ENCODE measurements at regions not wholly inside any gene's neighbourhood (a gene's known extent, or its start where the extent isn't known, plus 50 kb on each side); places are given as distances from the start of the nearest gene placed in this dataset.

DNA sequence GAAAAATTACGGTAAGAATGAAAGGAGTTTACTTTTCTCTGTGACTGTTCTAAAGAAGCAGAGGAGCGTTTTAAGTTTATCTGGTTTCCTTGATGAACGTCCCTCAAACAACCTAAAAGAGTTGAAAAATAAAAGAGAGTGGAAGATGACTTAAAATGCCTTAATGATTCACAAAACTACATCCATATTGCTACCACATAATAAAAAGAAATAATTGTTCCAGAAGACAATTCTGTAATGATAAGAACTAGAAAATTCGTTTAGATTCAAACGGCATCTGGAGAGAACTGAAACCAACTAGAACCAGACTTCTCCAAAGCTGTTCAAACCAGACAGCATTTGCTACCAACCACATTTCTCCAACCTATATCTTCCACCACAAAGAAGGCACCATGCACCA, 68.1 kb downstream of the TEKT4 start:
- DNase-seq = no peak

DNA sequence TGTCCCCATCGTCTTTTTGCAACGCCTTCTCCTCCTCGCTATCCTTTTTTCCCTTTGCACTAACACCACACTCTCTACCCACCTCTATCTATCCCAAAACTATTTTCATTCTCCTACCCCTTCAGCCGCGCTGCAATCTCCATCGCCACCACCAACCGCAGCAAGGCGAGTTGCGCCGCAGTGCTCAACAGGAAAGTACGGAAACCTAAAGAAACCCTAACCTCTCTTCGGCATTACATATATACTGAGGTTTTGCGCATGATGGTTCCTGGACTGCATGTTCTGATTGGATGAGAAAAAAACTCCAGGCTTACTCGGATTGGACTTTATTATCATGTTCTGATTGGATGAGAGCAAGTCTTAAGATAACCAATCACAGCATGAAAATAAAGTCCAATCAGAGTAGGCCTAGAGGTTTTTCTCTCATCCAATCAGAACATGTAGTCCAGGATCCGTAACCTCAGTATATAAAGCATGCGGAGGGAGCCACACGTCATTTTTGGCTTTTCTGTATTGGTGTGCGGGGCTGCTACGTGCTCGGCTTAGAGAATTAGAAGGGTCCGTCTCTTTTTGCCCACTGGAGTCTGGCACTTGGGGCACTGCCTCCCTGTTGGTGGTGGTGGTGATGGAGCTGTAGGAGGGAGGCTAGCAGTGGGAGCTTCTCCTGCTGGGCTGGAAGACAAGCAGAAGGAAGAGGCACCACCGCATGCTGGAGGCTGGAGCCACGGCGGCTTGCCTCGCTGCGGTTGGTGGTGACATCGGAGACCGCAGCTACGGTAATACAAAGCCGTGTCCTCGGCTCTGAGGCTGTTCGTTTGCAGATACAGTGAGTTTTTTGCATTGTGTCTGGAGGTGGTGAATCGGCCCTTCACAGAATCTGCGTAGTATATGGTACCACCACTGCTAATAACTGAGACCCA, 76.1 kb downstream of the TEKT4 start:
- DNase-seq = no peak

GRCh38 chr2:94955702-94956101, 69.8 kb upstream of the MAL start:
- DNase-seq = no peak

DNA sequence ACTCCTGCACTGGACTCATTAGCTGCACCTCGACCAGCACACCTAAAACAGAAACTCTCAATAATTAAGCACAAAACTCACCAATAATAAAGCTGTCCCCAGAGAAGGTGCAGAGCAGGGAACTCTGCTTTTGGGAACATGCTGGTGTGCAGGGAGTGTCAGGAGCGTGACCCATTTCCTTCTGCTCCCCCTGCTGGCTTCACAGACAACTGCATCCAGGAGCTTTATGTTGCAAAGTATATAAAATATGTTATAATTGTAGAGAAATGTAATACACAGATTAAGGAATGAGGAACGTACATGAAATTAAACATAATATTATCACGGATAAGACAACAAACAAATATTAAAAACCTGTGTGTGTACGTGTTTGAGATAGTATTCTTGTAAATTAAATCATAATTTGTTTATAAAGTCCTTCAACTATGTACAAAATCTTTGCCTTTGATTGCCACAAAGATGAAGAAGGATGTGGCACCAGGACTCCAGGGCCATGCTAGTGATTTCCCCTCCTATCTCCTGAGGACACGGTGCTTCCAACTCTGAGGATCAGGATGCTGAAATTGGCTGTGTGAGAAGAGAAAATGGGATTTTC, 68.6 kb upstream of the MAL start:
- DNase-seq = peak; percentile 6 to 29

DNA sequence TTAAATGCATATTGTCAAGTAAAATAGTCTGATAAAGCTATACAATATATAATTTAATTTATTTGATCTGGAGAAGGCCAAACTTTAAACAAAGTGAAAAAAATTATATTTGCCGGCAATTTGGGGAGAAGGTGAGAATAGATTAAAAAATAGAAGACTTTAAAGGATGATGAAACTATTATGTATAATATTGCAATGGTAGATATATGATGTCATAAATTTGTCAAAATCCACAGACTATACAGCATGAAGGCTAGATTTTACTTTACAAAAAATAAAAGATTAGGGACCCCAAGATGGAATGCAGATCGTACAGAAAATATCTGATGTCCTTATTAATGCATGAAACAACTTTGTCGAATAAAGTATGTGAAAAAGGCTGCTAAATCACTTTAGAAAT, 67.3 kb upstream of the MAL start:
- no peak for DNase-seq

GRCh38 chr2:94960266-94960665, 65.2 kb upstream of the MAL start:
- no peak for DNase-seq

DNA sequence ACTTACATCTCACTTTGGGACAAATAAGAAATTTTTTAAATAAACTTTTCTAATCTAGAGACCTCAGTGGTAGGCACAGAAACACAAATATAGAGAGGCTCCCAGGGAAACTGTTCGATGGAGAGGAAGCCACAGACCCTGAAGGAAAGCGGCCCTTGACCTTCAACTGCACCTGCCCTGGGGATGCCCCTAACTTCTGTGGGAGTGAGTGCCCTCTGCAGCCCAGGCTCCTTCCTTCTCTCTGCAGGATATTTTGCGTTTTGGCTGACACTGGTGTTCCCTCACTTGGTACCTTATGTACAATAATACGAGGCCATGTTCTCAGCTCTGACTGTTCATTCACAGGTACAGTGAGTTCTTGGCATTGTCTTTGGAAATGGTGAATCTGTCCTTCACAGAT, 64.8 kb upstream of the MAL start:
- DNase-seq = no peak

- no peak for DNase-seq
Observed at GRCh38 chr2:94964193-94964592, 61.3 kb upstream of the MAL start.

DNA sequence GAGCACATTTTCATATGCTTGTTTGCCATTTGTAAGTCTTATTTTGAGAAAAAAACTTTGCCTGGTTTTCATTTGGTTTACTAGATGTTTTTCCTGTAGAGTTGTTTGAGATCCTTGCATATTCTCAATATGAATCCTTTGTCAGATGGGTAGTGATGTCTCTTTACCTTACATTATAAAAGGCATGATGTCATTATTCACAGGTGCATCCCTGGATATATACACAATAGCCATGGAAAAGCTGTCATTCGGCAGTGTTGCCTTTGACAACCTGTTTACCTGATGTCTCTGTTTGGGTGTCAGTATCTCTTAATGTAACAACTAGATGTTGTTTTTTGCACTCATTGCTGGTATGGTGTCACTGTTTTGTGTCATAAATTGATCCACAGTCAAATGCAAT, 58.8 kb upstream of the MAL start:
- DNase-seq = no peak

DNA sequence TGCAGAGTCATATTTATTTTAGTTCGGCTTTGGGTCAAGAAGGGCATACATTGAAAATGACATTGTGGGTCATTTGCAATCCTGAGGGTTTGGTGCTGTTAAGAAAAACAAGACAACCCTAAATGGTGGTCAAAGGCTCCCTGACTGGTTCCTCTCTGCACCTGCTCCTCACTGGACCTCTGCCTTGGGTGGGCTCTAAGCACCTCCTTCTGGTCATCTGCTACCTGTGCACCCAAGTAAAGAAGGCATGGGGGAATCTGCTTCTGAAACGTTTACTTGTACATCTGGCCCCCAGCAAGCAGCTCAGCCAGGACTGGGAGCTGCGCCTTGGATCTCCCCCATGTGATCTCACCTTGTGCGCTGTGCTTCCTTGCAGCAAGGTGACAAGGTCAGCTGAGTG, 55.2 kb upstream of the MAL start:
- DNase-seq = no peak

All from activated CD4-positive, alpha-beta T cell treated with anti-CD3 and anti-CD28 coated beads, Interleukin-2, amount 50 U/mL, for 4 hours (primary cell).